ENCODE measurements at regions not wholly inside any gene's neighbourhood (a gene's known extent, or its start where the extent isn't known, plus 50 kb on each side); places are given as distances from the start of the nearest gene placed in this dataset.

DNA sequence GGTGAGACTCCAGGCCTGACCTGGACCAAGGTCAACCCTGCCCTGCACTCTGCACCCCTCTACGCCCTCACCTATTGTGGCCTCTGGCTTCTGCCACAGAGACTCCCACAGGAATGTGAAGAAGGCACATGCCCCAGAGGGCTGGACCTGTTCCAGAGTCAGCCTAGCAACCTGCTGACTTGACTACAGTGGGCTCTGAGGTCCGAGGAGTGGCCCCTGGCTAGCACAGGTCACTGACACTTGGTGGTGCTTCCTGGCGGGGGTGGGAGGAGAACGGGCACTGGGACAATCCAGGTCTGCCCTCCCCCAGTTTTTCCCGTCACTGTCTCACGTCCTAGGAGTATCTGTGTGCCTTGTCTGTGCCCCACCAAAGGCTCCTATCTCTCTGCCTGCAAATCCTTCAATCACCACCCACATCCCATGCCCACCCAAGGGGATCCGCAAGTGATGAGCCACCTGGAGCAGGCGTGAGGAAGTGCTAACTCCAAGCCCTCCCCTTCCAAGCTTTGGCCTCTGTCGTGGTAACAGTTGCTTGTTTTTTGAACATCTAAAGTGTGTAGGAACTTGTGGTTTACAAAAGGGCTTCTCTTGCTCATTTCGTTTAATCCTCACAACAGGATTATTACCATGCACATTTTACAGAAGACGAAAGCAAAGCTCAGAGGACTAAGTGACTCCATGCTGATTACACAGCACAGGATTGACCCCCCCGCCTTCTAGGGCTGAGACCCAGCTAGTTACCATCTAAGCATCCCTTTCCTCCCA lies 86.2 kb downstream of the MCFD2 start:
- peak; percentile 17 for DNase-seq

DNA sequence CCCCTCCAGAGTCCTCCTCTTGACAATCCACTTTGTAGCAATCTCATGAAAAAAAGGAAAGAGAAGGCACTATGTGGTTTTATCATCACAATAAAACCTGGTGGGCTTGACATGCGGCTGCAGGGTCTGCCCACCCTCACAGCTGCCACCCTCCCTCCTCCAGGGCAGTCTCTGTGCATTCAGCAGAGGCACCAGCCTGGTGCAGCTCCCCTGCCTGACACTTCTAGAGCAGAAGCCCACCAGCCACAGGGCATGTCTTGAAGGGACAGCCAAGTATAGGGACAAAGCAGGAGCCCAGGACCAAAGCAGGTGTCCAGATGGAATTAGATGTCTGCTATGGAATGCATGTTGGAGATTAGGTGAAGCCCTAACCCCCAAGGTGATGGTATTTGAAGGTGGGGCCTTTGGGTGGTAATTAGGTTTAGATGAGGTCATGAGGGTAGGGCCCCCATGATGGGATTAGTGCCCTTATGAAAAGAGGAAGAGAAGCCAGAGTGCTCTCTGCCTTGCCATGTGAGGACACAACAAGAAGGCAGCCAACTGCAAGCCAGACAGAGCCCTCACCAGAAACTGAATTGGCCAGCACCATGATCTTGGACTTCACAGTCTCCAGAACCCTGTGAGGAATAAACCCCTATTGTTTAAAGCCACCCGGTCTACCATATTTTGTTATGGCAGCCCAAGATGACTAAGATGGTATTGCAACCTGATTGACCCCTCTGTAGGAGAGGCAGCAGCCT lies 86.9 kb downstream of the MCFD2 start:
- no peak for DNase-seq

GRCh38 chr2:46828135-46828438 lies 87.5 kb downstream of the MCFD2 start:
- DNase-seq, result no peak

DNA sequence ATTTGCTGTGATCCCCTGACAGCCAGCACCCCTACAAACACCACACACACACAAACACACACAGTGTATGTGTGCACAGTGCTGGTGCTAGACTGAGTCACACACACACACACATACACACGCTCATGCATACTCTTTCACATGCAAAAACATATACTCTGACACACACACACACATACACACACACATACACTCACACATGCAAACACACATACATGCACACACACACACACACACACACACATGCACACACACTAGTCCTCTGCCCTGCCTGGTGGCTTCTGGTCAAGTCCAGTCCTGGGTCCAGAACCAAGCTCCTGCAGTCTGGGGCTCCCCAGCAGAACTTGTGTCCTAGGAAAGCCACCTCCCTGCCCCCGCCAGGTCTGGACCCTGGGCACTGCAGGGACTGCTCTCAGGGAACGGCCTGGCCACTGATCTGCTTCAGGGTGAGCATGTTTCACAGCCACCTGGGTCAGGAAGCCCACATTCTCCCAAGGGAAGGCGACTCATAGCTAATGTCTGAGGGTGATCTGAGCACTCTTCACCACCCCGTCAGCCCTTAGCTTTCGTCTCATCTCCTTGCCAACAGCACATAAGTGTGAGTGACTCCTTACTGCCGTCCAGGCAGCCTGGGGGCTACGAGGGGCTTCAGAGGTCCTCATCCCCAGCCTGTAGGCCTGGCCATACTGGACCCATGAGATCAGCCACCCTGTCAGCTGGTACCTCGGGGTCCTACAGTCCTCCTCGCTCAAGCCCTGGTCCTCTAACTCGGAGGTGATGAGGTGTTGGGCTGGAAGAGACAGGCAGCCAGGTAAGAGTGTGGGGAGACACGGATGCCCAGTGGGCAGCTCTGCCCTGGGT lies 88.1 kb downstream of the MCFD2 start:
- no peak for DNase-seq

DNA sequence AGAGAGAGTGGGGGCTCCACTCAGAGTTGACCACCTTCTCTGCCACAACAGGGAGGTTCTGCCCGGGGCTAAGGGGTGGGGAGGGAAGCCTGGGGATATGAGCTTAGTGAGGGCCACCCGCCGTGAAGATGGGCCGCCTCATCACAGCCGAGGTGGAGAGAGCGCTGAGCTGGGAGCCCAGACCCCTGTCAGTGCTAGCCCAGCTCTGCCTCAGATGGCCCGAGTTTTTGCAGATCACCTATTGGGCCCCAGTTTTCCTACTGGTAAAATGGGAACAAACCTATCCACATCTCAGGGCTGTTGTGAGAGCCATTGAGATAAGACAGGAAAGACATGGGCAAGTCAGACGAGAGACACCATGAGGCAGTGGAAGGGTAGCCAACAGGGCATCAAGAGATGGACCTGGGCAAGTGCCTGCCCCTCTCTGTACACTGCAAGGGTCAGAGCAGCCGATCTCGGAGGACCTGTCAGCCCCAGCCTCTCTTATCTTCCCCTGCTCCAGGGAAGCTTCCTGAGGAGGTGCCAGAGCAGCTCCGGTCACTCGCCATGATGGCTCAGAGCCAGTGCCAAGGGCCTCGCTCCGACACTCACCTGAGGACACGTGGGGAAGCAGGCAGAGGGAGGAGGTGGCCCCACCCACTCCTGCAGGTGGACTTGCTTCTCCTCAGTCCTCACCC lies 88.9 kb downstream of the MCFD2 start:
- no peak for DNase-seq

DNA sequence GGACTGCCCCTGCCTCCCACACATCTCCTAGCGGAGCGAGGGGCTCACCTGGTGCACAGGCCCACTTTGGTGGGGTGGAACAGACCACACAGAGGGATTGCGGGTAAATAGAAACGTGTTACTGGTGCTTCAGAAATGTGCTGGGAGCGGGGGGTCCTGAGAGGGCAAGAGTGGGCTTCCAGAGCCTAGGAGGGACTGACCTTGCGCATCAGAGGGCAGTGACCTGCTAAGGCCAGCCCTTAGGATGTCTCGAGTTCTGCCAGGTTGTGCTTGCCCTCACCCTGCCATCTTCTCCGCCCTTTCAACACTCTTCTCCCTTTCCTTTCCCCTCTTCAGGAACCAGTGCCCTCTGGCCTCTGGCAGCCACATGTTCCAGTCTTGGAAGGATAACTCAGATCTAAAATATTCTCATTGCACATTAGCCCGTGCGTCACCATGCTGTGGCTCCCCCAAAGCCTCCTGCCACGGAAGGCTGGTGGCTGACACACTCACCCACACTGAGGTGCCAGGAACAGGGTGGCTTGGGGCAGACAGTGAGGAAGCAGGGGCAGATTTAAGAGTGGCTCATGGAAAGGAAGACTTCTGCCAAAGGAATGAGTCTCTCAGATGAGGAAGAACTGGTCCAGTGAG lies 89.6 kb downstream of the MCFD2 start:
- DNase-seq, result no peak

- no peak for DNase-seq
These were observed 90.2 kb downstream of the MCFD2 start for GRCh38 chr2:46825231-46825938.

- DNase-seq, result no peak
These were observed 91.0 kb downstream of the MCFD2 start for GRCh38 chr2:46824611-46825010.

GRCh38 chr2:46821600-46821999 lies 94.0 kb downstream of the MCFD2 start:
- no peak for DNase-seq

- no peak for DNase-seq
These were observed 96.8 kb downstream of the MCFD2 start for GRCh38 chr2:46818819-46819218.

DNA sequence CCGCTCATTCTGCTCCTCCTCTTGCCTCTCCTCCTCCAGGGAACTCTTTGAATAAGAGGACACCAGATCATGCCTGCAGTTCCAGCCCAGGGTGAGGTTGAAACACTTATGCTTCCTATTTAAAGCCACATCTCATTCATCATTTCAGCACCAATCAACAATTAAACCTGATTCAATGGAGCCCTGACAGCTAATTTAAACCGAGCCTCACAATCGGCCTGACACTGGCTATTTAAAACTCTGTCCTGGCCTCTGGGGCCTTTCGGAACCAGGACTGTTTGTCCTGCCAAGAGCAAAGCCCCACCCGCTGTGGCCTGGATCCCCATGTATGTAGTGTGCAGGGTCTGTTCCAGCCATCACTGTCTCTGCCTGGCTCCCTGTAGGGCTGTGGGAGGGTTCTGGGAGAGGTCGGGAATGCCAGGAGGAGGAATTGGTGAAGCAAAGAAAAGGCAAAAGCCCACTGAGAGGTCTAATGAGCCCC lies 97.4 kb downstream of the MCFD2 start:
- DNase-seq, result no peak

DNA sequence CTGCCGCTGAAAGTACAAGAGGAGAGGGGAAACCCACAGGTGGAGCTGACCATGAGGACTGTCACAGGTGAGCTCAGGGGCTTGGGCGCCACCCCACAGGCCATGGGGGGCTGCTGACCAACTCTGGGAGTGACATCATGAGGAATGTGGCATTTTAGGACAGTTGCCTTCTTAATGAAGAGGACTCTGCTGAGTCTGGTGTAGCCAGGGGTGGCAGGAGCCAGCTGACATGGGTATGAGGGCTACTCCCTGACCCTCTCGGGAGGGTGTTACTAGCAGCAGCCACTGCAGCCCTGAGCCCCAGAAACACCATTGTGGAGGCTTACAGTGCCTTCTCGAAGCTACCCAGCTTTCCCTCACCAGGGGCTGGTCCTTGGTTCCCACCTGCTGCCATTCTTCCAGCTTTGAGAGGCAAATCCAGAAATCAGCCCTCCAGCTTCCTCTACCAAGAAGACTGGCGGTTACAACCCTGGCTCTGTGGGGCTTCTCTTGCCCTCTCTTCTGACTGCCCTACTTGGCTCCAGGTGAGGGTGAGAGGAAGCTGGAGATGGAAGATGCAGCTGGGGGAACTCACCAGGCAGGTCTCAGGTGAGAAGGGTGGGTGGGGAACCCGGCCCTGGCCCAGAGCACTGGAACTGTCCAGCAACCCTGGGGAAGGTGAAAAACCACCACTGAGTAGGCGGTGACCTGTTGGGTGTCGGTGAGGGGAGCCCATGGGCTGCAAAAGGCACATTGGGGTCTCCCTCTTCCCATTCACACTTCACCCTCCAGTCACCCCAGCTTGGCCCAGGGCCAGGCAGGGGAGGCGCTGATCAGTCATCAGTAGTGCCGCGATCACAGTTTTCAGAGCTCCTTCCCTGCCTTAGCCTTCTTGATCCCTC lies 98.5 kb downstream of the MCFD2 start:
- DNase-seq, result no peak

GRCh38 chr2:46816151-46816845 lies 99.3 kb downstream of the MCFD2 start:
- DNase-seq, result no peak

DNA sequence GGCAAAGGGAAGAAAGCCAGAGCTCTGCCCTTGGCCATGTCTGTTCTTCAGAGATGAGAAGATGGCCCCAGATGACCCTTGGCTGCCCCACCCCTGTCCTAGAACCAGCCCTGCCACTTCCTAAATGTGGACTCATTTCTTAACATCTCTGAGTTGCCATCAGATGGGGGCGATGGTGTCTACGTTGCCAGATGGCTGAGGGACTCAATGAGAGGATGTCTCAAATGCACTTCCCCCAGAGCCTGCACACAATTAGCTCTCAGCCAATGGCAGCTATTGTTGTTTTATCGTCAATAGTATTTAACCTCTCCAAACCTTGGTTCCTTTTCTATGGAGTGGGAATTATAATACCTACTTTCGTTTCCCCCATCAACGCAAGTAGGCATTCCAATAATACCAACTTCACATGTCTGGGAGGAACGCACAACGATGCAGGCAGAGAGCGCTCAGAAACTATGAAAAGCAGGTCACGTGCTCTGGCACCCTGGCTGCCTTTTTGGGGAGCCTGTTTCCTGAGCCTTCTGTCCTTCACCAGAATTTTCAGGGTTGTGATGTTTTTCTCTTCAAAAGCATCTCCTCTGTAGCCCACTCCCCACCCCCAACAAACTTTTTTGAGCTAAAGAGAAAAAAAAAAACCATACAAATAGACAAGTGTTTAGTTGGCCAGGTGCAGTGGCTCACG lies 100.3 kb downstream of the MCFD2 start:
- DNase-seq, result no peak

- no peak for DNase-seq
These were observed 101.2 kb downstream of the MCFD2 start for GRCh38 chr2:46814160-46814961.

DNA sequence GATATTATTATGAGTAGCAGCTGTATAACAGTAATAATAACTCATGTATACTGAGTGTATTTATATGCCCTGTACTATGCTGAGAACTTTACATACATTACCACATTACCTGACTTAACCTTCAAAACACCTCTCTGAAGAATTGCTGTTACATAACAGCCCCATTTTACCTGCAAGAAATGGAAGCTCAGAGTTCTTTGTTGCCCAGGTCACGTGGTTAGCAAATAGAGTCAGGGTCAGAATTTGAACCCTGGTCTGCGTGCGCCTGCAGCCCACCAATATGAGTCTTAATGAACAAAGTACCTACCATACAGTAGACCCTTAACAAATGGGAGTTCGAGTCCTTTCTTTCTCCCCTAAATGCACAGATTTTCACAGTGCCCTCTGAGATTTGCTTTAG lies 101.9 kb downstream of the MCFD2 start:
- no peak for DNase-seq

GRCh38 chr2:46813020-46813415 lies 102.6 kb downstream of the MCFD2 start:
- no peak for DNase-seq
